Hematopoietic multipotent progenitor cell (in vitro differentiated cells): ENCODE measurements at regions not wholly inside any gene's neighbourhood (a gene's known extent, or its start where the extent isn't known, plus 50 kb on each side); places are given as distances from the start of the nearest gene placed in this dataset.
"Not testable (repeated sequence)": the region's sequence is repeated elsewhere in the genome, so short reads cannot be mapped to it uniquely, and the experiment has no call there.

Experiments used
- DNase-seq, 3 donors: peaks; one replicate each; pipeline ENCODE4 v3.0.0-alpha.2; 2011 to 2015; ENCODE audit warnings: low read depth in 2 of 3, low spot score in 2 of 3

GRCh38 chr5:5902678-5903646 lies 475.4 kb downstream of the MED10 start:
- DNase-seq, result no peak

GRCh38 chr5:5900350-5900749 lies 477.9 kb downstream of the ICE1 start:
- no peak for DNase-seq

- no peak for DNase-seq
Measured at GRCh38 chr5:5899716-5900115, 477.2 kb downstream of the ICE1 start.

- DNase-seq, result no peak
Measured at GRCh38 chr5:5888284-5888683, 465.8 kb downstream of the ICE1 start.

GRCh38 chr5:5887833-5888232 lies 465.4 kb downstream of the ICE1 start:
- DNase-seq, result no peak

- peak in 1 of 3 donors; percentile 18 for DNase-seq
Measured at GRCh38 chr5:5886812-5887486, 464.5 kb downstream of the ICE1 start.

GRCh38 chr5:5886353-5886752 lies 463.9 kb downstream of the ICE1 start:
- no peak for DNase-seq

GRCh38 chr5:5885782-5886181 lies 463.3 kb downstream of the ICE1 start:
- no peak for DNase-seq

GRCh38 chr5:5884593-5884992 lies 462.1 kb downstream of the ICE1 start:
- DNase-seq, result no peak

GRCh38 chr5:5883562-5883961 lies 461.1 kb downstream of the ICE1 start:
- no peak for DNase-seq

- DNase-seq, result no peak
Measured at GRCh38 chr5:5883146-5883545, 460.7 kb downstream of the ICE1 start.

- DNase-seq, result no peak
Measured at GRCh38 chr5:5882706-5883105, 460.2 kb downstream of the ICE1 start.

GRCh38 chr5:5881294-5881693 lies 458.8 kb downstream of the ICE1 start:
- DNase-seq, result no peak

- DNase-seq, result no peak
Measured at GRCh38 chr5:5880077-5880763, 457.7 kb downstream of the ICE1 start.

GRCh38 chr5:5857396-5857795 lies 434.9 kb downstream of the ICE1 start:
- no peak for DNase-seq

GRCh38 chr5:5854087-5854486 lies 431.6 kb downstream of the ICE1 start:
- no peak for DNase-seq

GRCh38 chr5:5838493-5838892 lies 416.0 kb downstream of the ICE1 start:
- DNase-seq, result no peak

- DNase-seq, result not testable (repeated sequence)
Measured at GRCh38 chr5:5831622-5832021, 409.1 kb downstream of the ICE1 start.

GRCh38 chr5:5828619-5829018 lies 406.1 kb downstream of the ICE1 start:
- DNase-seq, result no peak

- DNase-seq, result no peak
Measured at GRCh38 chr5:5826911-5827310, 404.4 kb downstream of the ICE1 start.

GRCh38 chr5:5822729-5823257 lies 400.3 kb downstream of the ICE1 start:
- no peak for DNase-seq
